Hepatocyte (in vitro differentiated cells): ENCODE measurements at regions not wholly inside any gene's neighbourhood (a gene's known extent, or its start where the extent isn't known, plus 50 kb on each side); places are given as distances from the start of the nearest gene placed in this dataset.

Experiments
- DNase-seq: peaks from one replicate; pipeline ENCODE4 v3.0.0-alpha.2; 2016; ENCODE audit warnings: low spot score
- H2AFZ ChIP-seq: fragments of 200-600 bp; sonication (generic); 2 replicates; pipeline ENCODE4 v1.6.0; 2016; ENCODE audit warnings: antibody characterized with exemption, mild to moderate bottlenecking
- H3K27ac ChIP-seq: fragments of 200-600 bp; sonication (generic); 2 replicates; pipeline ENCODE4 v1.5.1; 2016; ENCODE audit warnings: mild to moderate bottlenecking
- H3K27me3 ChIP-seq: fragments of 200-600 bp; sonication (generic); 2 replicates; pipeline ENCODE4 v1.6.1; 2016
- H3K36me3 ChIP-seq: fragments of 200-600 bp; sonication (generic); replicated peaks from 2 replicates; pipeline ENCODE4 v1.5.1; 2016; ENCODE audit warnings: low read depth; ENCODE audit not compliant: insufficient read depth
- H3K4me1 ChIP-seq: fragments of 200-600 bp; sonication (generic); 2 replicates; pipeline ENCODE4 v1.5.1; 2016; ENCODE audit warnings: mild to moderate bottlenecking, moderate library complexity; ENCODE audit not compliant: insufficient read depth
- H3K4me2 ChIP-seq: fragments of 200-600 bp; sonication (generic); 2 replicates; pipeline ENCODE4 v1.6.0; 2016
- H3K4me3 ChIP-seq: fragments of 200-600 bp; sonication (generic); 2 replicates; pipeline ENCODE4 v1.5.1; 2016; ENCODE audit warnings: mild to moderate bottlenecking
- H3K79me2 ChIP-seq: fragments of 200-600 bp; sonication (generic); 2 replicates; pipeline ENCODE4 v1.6.0; 2017; ENCODE audit warnings: mild to moderate bottlenecking
- H3K9me2 ChIP-seq: fragments of 200-600 bp; sonication (generic); replicated peaks from 2 replicates; pipeline ENCODE4 v1.6.0; 2017; ENCODE audit warnings: mild to moderate bottlenecking; ENCODE audit not compliant: insufficient read depth
- H3K9me3 ChIP-seq: fragments of 200-600 bp; sonication (generic); 2 replicates; pipeline ENCODE4 v1.5.1; 2016; ENCODE audit warnings: low read depth, mild to moderate bottlenecking
- H4K20me1 ChIP-seq: fragments of 200-600 bp; sonication (generic); 2 replicates; pipeline ENCODE4 v1.6.0; 2016; ENCODE audit warnings: mild to moderate bottlenecking; ENCODE audit not compliant: insufficient read depth, poor library complexity, severe bottlenecking
- EZH2 ChIP-seq: fragments of 200-600 bp; sonication (generic); IDR thresholded peaks from 2 replicates; pipeline ENCODE4 v1.6.1; 2016; ENCODE audit warnings: antibody characterized with exemption, mild to moderate bottlenecking, borderline replicate concordance
- EZH2phosphoT487 ChIP-seq: fragments of 200-600 bp; sonication (generic); IDR thresholded peaks from one replicate; pipeline ENCODE4 v1.6.1; 2018; ENCODE audit warnings: antibody characterized with exemption, mild to moderate bottlenecking, low read depth, moderate library complexity; ENCODE audit not compliant: unreplicated experiment, severe bottlenecking
- WGBS: methylation state at CpG from one replicate; pipeline ENCODE4 v1.1.6; 2016; ENCODE audit warnings: low lambda C conversion rate; ENCODE audit errors: missing lambda C conversion rate; 5-methylcytosine and 5-hydroxymethylcytosine counted together
- TF ChIP-seq, protein P1 (sequence below): fragments of 200-600 bp; sonication (generic); IDR thresholded peaks from 2 replicates; pipeline ENCODE4 v1.5.1; 2016; ENCODE audit warnings: antibody characterized with exemption, mild to moderate bottlenecking; ENCODE audit not compliant: poor library complexity

GRCh38 chr7:35504365-35504764 lies 190.6 kb downstream of the HERPUD2 start:
- TF ChIP-seq, protein P1, sequence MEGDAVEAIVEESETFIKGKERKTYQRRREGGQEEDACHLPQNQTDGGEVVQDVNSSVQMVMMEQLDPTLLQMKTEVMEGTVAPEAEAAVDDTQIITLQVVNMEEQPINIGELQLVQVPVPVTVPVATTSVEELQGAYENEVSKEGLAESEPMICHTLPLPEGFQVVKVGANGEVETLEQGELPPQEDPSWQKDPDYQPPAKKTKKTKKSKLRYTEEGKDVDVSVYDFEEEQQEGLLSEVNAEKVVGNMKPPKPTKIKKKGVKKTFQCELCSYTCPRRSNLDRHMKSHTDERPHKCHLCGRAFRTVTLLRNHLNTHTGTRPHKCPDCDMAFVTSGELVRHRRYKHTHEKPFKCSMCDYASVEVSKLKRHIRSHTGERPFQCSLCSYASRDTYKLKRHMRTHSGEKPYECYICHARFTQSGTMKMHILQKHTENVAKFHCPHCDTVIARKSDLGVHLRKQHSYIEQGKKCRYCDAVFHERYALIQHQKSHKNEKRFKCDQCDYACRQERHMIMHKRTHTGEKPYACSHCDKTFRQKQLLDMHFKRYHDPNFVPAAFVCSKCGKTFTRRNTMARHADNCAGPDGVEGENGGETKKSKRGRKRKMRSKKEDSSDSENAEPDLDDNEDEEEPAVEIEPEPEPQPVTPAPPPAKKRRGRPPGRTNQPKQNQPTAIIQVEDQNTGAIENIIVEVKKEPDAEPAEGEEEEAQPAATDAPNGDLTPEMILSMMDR, result no peak
- TF ChIP-seq EZH2 (no peak), EZH2phosphoT487 (no peak)
- H3K27me3 ChIP-seq, result no peaks in the 10 kb centered on the region
- H4K20me1 ChIP-seq, result no peaks in the 10 kb centered on the region
- H3K9me2 ChIP-seq, result no peaks in the 10 kb centered on the region
- 93% methylated on average over 5 of the region's 5 CpGs for WGBS
- H3K9me3 ChIP-seq, result no peaks in the 10 kb centered on the region
- no peaks in the 10 kb centered on the region for H3K36me3 ChIP-seq
- DNase-seq, result no peak
- peaks cover 4% of the 10 kb centered on the region for H3K4me1 ChIP-seq
- H3K4me3 ChIP-seq, result no peak overlapping the region
- H3K79me2 ChIP-seq, result no peaks in the 10 kb centered on the region
- no peak overlapping the region for H3K27ac ChIP-seq
- no peak overlapping the region for H2AFZ ChIP-seq
- no peak overlapping the region for H3K4me2 ChIP-seq

DNA sequence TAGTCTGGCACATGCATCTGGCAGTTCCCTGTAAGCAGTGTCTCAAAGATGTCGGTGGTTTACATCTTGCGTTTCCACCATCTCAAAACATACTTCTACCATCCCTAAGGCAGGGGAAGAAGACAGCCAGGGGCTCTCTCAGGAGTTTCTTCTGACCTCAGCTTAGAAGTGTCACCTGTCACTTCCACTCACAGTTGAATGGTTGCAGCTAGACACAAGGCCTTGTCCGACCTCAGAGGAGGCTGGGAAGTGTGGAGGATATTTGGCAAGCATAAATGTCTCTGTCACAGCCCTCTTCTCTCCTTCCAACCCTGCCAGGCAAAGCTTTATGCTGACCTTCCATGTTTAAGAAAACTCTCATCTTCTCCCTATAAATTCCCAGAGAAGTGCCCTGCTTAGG lies 193.3 kb downstream of the HERPUD2 start:
- no peak overlapping the region for H2AFZ ChIP-seq
- TF ChIP-seq EZH2 (no peak), EZH2phosphoT487 (no peak)
- TF ChIP-seq, protein P1, result no peak
- H3K27me3 ChIP-seq, result no peaks in the 10 kb centered on the region
- no peaks in the 10 kb centered on the region for H3K79me2 ChIP-seq
- no peaks in the 10 kb centered on the region for H3K9me3 ChIP-seq
- no peak overlapping the region for H3K4me3 ChIP-seq
- H3K9me2 ChIP-seq, result no peaks in the 10 kb centered on the region
- no peak for DNase-seq
- no peaks in the 10 kb centered on the region for H3K36me3 ChIP-seq
- WGBS, result 82% methylated on average over 3 of the region's 3 CpGs
- H3K27ac ChIP-seq, result no peak overlapping the region
- H3K4me1 ChIP-seq, result no peaks in the 10 kb centered on the region
- H4K20me1 ChIP-seq, result no peaks in the 10 kb centered on the region
- no peak overlapping the region for H3K4me2 ChIP-seq

DNA sequence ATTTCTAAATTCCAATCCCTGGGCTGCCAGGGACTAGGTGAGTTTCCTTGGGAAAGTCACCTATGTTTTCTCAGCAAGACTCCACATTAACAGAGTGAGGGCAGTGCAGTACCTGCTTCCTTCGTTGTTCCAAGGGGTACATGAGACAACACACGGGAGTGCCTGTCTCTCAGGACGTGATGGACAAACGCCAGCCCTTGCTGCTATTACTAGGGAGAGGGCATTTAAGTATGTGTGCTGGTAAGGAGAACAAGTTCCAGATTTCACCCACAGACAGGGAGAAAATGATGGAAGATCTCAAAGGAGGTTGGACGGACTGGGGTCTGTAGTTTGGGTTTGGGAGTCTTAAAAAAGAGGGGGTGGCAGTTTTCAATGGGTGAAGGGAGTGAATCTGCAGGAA lies 195.7 kb downstream of the HERPUD2 start:
- DNase-seq, result no peak
- TF ChIP-seq EZH2, result no peak
- TF ChIP-seq, protein P1, result no peak
- no peak for TF ChIP-seq EZH2phosphoT487
- Histone ChIP-seq H3K79me2 (no peaks in the 10 kb centered on the region), H3K4me3 (no peak overlapping the region), H3K9me2 (no peaks in the 10 kb centered on the region), H4K20me1 (no peaks in the 10 kb centered on the region), H3K27ac (no peak overlapping the region), H3K9me3 (no peaks in the 10 kb centered on the region), H3K4me1 (no peaks in the 10 kb centered on the region), H3K27me3 (no peaks in the 10 kb centered on the region), H3K4me2 (no peak overlapping the region), H3K36me3 (no peaks in the 10 kb centered on the region), H2AFZ (no peak overlapping the region)
- 84% methylated on average over 5 of the region's 5 CpGs for WGBS

GRCh38 chr7:35498416-35498815 lies 196.5 kb downstream of the HERPUD2 start:
- Histone ChIP-seq H3K79me2 (no peaks in the 10 kb centered on the region), H3K9me3 (no peaks in the 10 kb centered on the region), H3K36me3 (no peaks in the 10 kb centered on the region), H3K27ac (no peak overlapping the region), H4K20me1 (no peaks in the 10 kb centered on the region), H2AFZ (no peak overlapping the region), H3K4me3 (no peak overlapping the region), H3K4me2 (no peak overlapping the region), H3K4me1 (no peaks in the 10 kb centered on the region), H3K27me3 (no peaks in the 10 kb centered on the region), H3K9me2 (no peaks in the 10 kb centered on the region)
- no peak for DNase-seq
- 90% methylated on average over 6 of the region's 6 CpGs for WGBS
- TF ChIP-seq, protein P1, result no peak
- TF ChIP-seq EZH2phosphoT487, result no peak
